GM23338 (cell line): ENCODE measurements at regions not wholly inside any gene's neighbourhood (a gene's known extent, or its start where the extent isn't known, plus 50 kb on each side); places are given as distances from the start of the nearest gene placed in this dataset.

Source experiments
- ATAC-seq: fragments of 200-7000 bp; cut with Tn5 transposase; 3 replicates; pipeline ENCODE4 v1.9.1; 2020
- DNase-seq: peaks from one replicate; pipeline ENCODE4 v3.0.0-alpha.2; 2015; ENCODE audit warnings: low spot score
- H2AFZ ChIP-seq: fragments of 200-600 bp; sonication (generic); 2 replicates; pipeline ENCODE4 v1.8.0; 2016; ENCODE audit warnings: antibody characterized with exemption, mild to moderate bottlenecking, moderate library complexity
- H3F3A ChIP-seq: fragments of 200-600 bp; sonication (generic); replicated peaks from 2 replicates; pipeline ENCODE4 v1.8.0; 2017; ENCODE audit warnings: antibody characterized with exemption, mixed run types, low read depth
- H3K27ac ChIP-seq: fragments of 200-600 bp; sonication (generic); 2 replicates; pipeline ENCODE4 v1.6.1; 2016; ENCODE audit warnings: low read depth
- H3K27me3 ChIP-seq: fragments of 200-600 bp; sonication (generic); 2 replicates; pipeline ENCODE4 v1.8.0; 2016; ENCODE audit warnings: mild to moderate bottlenecking, mixed run types, moderate library complexity; ENCODE audit not compliant: insufficient read depth
- H3K36me3 ChIP-seq: fragments of 200-600 bp; sonication (generic); 2 replicates; pipeline ENCODE4 v1.8.0; 2016; ENCODE audit warnings: mild to moderate bottlenecking; ENCODE audit not compliant: insufficient read depth
- H3K4me1 ChIP-seq: fragments of 200-600 bp; sonication (generic); 2 replicates; pipeline ENCODE4 v1.8.0; 2016; ENCODE audit warnings: mild to moderate bottlenecking, moderate library complexity; ENCODE audit not compliant: insufficient read depth
- H3K4me2 ChIP-seq: fragments of 200-600 bp; sonication (generic); 2 replicates; pipeline ENCODE4 v1.7.1; 2017; ENCODE audit warnings: mixed run types
- H3K4me3 ChIP-seq: fragments of 200-600 bp; sonication (generic); 2 replicates; pipeline ENCODE4 v1.6.1; 2016; ENCODE audit warnings: mixed run types
- H3K79me2 ChIP-seq: fragments of 200-600 bp; sonication (generic); replicated peaks from 2 replicates; pipeline ENCODE4 v1.8.0; 2017; ENCODE audit warnings: mild to moderate bottlenecking; ENCODE audit not compliant: insufficient read depth
- H3K9me2 ChIP-seq: fragments of 200-600 bp; sonication (generic); 2 replicates; pipeline ENCODE4 v1.8.0; 2017; ENCODE audit not compliant: insufficient read depth
- H4K20me1 ChIP-seq: fragments of 200-600 bp; sonication (generic); replicated peaks from 2 replicates; pipeline ENCODE4 v1.8.0; 2017; ENCODE audit warnings: mild to moderate bottlenecking; ENCODE audit not compliant: insufficient read depth
- H3K27ac Mint-ChIP-seq: 2 replicates; pipeline ENCODE4 v1.8.0; 2020; ENCODE audit warnings: inconsistent platforms, mild to moderate bottlenecking, moderate library complexity, mixed read lengths
- H3K27me3 Mint-ChIP-seq: 3 replicates; pipeline ENCODE4 v1.8.0; 2022; ENCODE audit warnings: low read depth, mild to moderate bottlenecking, moderate library complexity, mixed read lengths, inconsistent platforms; ENCODE audit not compliant: insufficient read depth, poor library complexity
- H3K36me3 Mint-ChIP-seq: 3 replicates; pipeline ENCODE4 v1.8.0; 2021; ENCODE audit warnings: low read depth, mild to moderate bottlenecking, inconsistent platforms, moderate library complexity, mixed read lengths
- H3K4me1 Mint-ChIP-seq: 3 replicates; pipeline ENCODE4 v1.8.0; 2020; ENCODE audit warnings: mild to moderate bottlenecking, inconsistent platforms, mixed read lengths
- H3K4me3 Mint-ChIP-seq: 3 replicates; pipeline ENCODE4 v1.8.0; 2021; ENCODE audit warnings: moderate library complexity, mild to moderate bottlenecking, inconsistent platforms, mixed read lengths
- H3K9me3 Mint-ChIP-seq: 3 replicates; pipeline ENCODE4 v1.8.0; 2020; ENCODE audit warnings: moderate library complexity, mild to moderate bottlenecking, inconsistent platforms, mixed read lengths
- CREB1 ChIP-seq: fragments of 250-450 bp; sonication (Bioruptor Pico); IDR thresholded peaks from 2 replicates; pipeline ENCODE4 v1.5.0; 2020; ENCODE audit warnings: low read depth, mild to moderate bottlenecking, moderate library complexity
- CTCF ChIP-seq, 2 experiments: fragments of 200-600 bp in 1 of 2; sonication (generic) in 1 of 2; conservative IDR thresholded peaks; 2 replicates each; pipeline versions ENCODE4 v1.5.1 to v1.6.1; 2016 to 2017; ENCODE audit warnings: antibody characterized with exemption in 2 of 2, low read depth in 2 of 2, mild to moderate bottlenecking in 2 of 2, moderate library complexity in 1 of 2
- ETS1 ChIP-seq: IDR thresholded peaks from 2 replicates; pipeline ENCODE4 v1.6.1; 2016; ENCODE audit warnings: antibody characterized with exemption
- EZH2 ChIP-seq: fragments of 200-600 bp; sonication (generic); IDR thresholded peaks from one replicate; pipeline ENCODE4 v1.8.0; 2017; ENCODE audit warnings: antibody characterized with exemption, mild to moderate bottlenecking, low read depth; ENCODE audit not compliant: unreplicated experiment
- JUNB ChIP-seq: IDR thresholded peaks from one replicate; pipeline ENCODE4 v1.6.1; 2016; ENCODE audit warnings: antibody characterized with exemption; ENCODE audit not compliant: unreplicated experiment
- NANOG ChIP-seq: IDR thresholded peaks from 2 replicates; pipeline ENCODE4 v1.6.1; 2016; ENCODE audit warnings: antibody characterized with exemption, borderline replicate concordance
- POLR2AphosphoS5 ChIP-seq: IDR thresholded peaks from 2 replicates; pipeline ENCODE4 v1.6.1; 2016; ENCODE audit warnings: antibody characterized with exemption, low read depth
- ZNF114 ChIP-seq: fragments of 250-450 bp; sonication (Bioruptor Pico); IDR thresholded peaks from 2 replicates; pipeline ENCODE4 v1.5.0; 2020; ENCODE audit warnings: mild to moderate bottlenecking, moderate library complexity
- ZNF331 ChIP-seq: fragments of 250-450 bp; sonication (Bioruptor Pico); IDR thresholded peaks from 2 replicates; pipeline ENCODE4 v1.5.0; 2020; ENCODE audit warnings: low read depth, mild to moderate bottlenecking, moderate library complexity

GRCh38 chr20:20782231-20782630, 69.8 kb upstream of the RALGAPA2 start:
- no peak for DNase-seq
- Histone ChIP-seq H3K36me3 (no peaks in the 10 kb centered on the region; the same call in 1 of the 2 replicates), H2AFZ (peak overlapping the region; percentile 45; the same call in 1 of the 2 replicates), H3K9me2 (peaks cover 12% of the 10 kb centered on the region; the same call in 1 of the 2 replicates), H3K4me2 (no peak overlapping the region), H3K27me3 (no peaks in the 10 kb centered on the region), H3K4me1 (no peaks in the 10 kb centered on the region), H3K79me2 (no peaks in the 10 kb centered on the region), H4K20me1 (no peaks in the 10 kb centered on the region), H3K4me3 (no peak overlapping the region), H3K27ac (no peak overlapping the region), H3F3A (no peaks in the 10 kb centered on the region)
- no peak for ATAC-seq
- H3K27ac Mint-ChIP-seq: no peak overlapping the region
- H3K4me3 Mint-ChIP-seq: no peak overlapping the region
- H3K9me3 Mint-ChIP-seq: peaks cover 3% of the 10 kb centered on the region; the same call in 2 of the 3 replicates
- no peaks in the 10 kb centered on the region for H3K36me3 Mint-ChIP-seq
- TF ChIP-seq NANOG (no peak), ZNF114 (no peak), CREB1 (CRISPR knock-in tag) (no peak), POLR2AphosphoS5 (no peak), ZNF331 (CRISPR knock-in tag) (no peak), EZH2 (no peak)
- H3K4me1 Mint-ChIP-seq: peaks cover 2% of the 10 kb centered on the region; the same call in 1 of the 3 replicates
- no peaks in the 10 kb centered on the region for H3K27me3 Mint-ChIP-seq

- Histone ChIP-seq H3K9me2 (peaks cover 13% of the 10 kb centered on the region; the same call in 1 of the 2 replicates), H4K20me1 (no peaks in the 10 kb centered on the region), H3K79me2 (no peaks in the 10 kb centered on the region), H3K36me3 (no peaks in the 10 kb centered on the region), H3K27me3 (no peaks in the 10 kb centered on the region), H3K4me3 (no peak overlapping the region), H3F3A (no peaks in the 10 kb centered on the region), H2AFZ (peak overlapping the region; percentile 63; the same call in 1 of the 2 replicates), H3K4me2 (no peak overlapping the region), H3K27ac (no peak overlapping the region), H3K4me1 (no peaks in the 10 kb centered on the region)
- Mint-ChIP-seq H3K9me3 (peaks cover 4% of the 10 kb centered on the region; the same call in 1 of the 3 replicates), H3K4me1 (peaks cover 2% of the 10 kb centered on the region; the same call in 1 of the 3 replicates), H3K27ac (no peak overlapping the region), H3K27me3 (no peaks in the 10 kb centered on the region), H3K36me3 (no peaks in the 10 kb centered on the region), H3K4me3 (no peak overlapping the region)
- ATAC-seq: no peak
- no peak for DNase-seq
- no peak for TF ChIP-seq CREB1 (CRISPR knock-in tag)
- TF ChIP-seq JUNB: no peak
- TF ChIP-seq EZH2: no peak
- no peak for TF ChIP-seq ETS1
- no peak for TF ChIP-seq CTCF (conservative IDR thresholded peaks at IDR 0.05; ENCODE audit: low read depth in 2 of 2)
Observed at GRCh38 chr20:20781029-20781428, 68.6 kb upstream of the RALGAPA2 start.
